T-cell (primary cell): ENCODE measurements at regions not wholly inside any gene's neighbourhood (a gene's known extent, or its start where the extent isn't known, plus 50 kb on each side); places are given as distances from the start of the nearest gene placed in this dataset.

Source experiments
- ATAC-seq, 4 experiments: fragments of 200-7000 bp in 3 of 4; fragments of 150-1000 bp in 1 of 4; cut with Tn5 transposase; replicated peaks in 1 of 4; 1 replicate in 3 of 4; 2 replicates in 1 of 4; pipeline ENCODE4 v1.10.0; 2021; ENCODE audit warnings: moderate library complexity in 3 of 4, mild to moderate bottlenecking in 2 of 4, moderate number of reproducible peaks in 1 of 4
- CTCF ChIA-PET, 2 donors: fragments of 300-600 bp; sonication (Branson Sonifier 250); formaldehyde crosslinking; loops; one replicate each; lab custom pipeline; 2022; ENCODE audit warnings: antibody characterized with exemption in 2 of 2; lab: Charles Lee
- POLR2A ChIA-PET, 2 donors: fragments of 300-600 bp; sonication (Branson Sonifier 250); formaldehyde crosslinking; loops; one replicate each; lab custom pipeline; 2022; ENCODE audit warnings: antibody characterized with exemption in 2 of 2; lab: Charles Lee
- DNase-seq, 35 experiments: peaks; one replicate each; pipeline versions ENCODE4 v3.0.0 to v3.0.0-alpha.2; 2013 to 2023
- H3K27ac ChIP-seq: one replicate; pipeline ENCODE4 v1.5.1; 2013; ENCODE audit warnings: low read length
- H3K27me3 ChIP-seq, 2 experiments: replicated peaks in 1 of 2; 1 replicate in 1 of 2; 2 replicates in 1 of 2; pipeline versions ENCODE4 v1.6.1 to v1.7.0; 2013; ENCODE audit warnings: low read length in 1 of 2, mixed read lengths in 1 of 2; ENCODE audit not compliant: control insufficient read depth in 2 of 2, insufficient read depth in 2 of 2; ENCODE audit errors: extremely low read depth in 1 of 2
- H3K36me3 ChIP-seq, 2 donors: 1 replicate in 1 of 2; 2 replicates in 1 of 2; pipeline versions ENCODE4 v1.6.1 to v1.7.0; 2013; ENCODE audit warnings: low read length in 1 of 2; ENCODE audit not compliant: control insufficient read depth in 2 of 2, insufficient read depth in 1 of 2; ENCODE audit errors: extremely low read depth in 1 of 2
- H3K4me1 ChIP-seq, 2 experiments: 1 replicate in 1 of 2; 2 replicates in 1 of 2; pipeline versions ENCODE4 v1.6.1 to v1.7.0; 2013; ENCODE audit warnings: low read length in 2 of 2, mixed read lengths in 1 of 2; ENCODE audit not compliant: insufficient read depth in 2 of 2, control insufficient read depth in 1 of 2; ENCODE audit errors: extremely low read depth in 1 of 2
- H3K4me3 ChIP-seq, 2 donors: 1 replicate in 1 of 2; 2 replicates in 1 of 2; pipeline versions ENCODE4 v1.5.1 to v1.7.0; 2013; ENCODE audit warnings: mild to moderate bottlenecking in 2 of 2, low read length in 1 of 2, moderate library complexity in 1 of 2; ENCODE audit not compliant: control insufficient read depth in 1 of 2; ENCODE audit errors: extremely low read depth in 1 of 2
- H3K9me3 ChIP-seq: 2 replicates; pipeline ENCODE4 v1.7.0; 2013
- H3K27ac Mint-ChIP-seq, 2 donors: one replicate each; pipeline ENCODE4 v1.8.0; 2020 to 2021; ENCODE audit warnings: mild to moderate bottlenecking in 2 of 2, mixed read lengths in 2 of 2
- H3K27me3 Mint-ChIP-seq, 2 donors: one replicate each; pipeline ENCODE4 v1.8.0; 2021 to 2022; ENCODE audit warnings: mixed read lengths in 2 of 2
- H3K36me3 Mint-ChIP-seq: one replicate; pipeline ENCODE4 v1.8.0; 2021; ENCODE audit warnings: mixed read lengths
- H3K4me1 Mint-ChIP-seq, 3 donors: one replicate each; pipeline ENCODE4 v1.8.0; 2020 to 2022; ENCODE audit warnings: mixed read lengths in 3 of 3, mild to moderate bottlenecking in 1 of 3
- H3K4me3 Mint-ChIP-seq, 3 donors: one replicate each; pipeline ENCODE4 v1.8.0; 2020 to 2022; ENCODE audit warnings: mild to moderate bottlenecking in 3 of 3, mixed read lengths in 3 of 3, moderate library complexity in 3 of 3
- H3K9me3 Mint-ChIP-seq, 3 donors: one replicate each; pipeline ENCODE4 v1.8.0; 2020 to 2022; ENCODE audit warnings: mixed read lengths in 3 of 3
- WGBS: methylation state at CpG from one replicate; pipeline ENCODE4 v1.1.5; 2013; ENCODE audit warnings: missing lambda C conversion rate; ENCODE audit not compliant: insufficient coverage; 5-methylcytosine and 5-hydroxymethylcytosine counted together

- Mint-ChIP-seq H3K4me1 (peaks cover 6 to 8% (median 8%) of the 10 kb centered on the region in 3 donors), H3K36me3 (no peaks in the 10 kb centered on the region), H3K9me3 (no peaks in the 10 kb centered on the region), H3K27me3 (peaks cover 0 to 4% of the 10 kb centered on the region in 2 donors), H3K27ac (no peak overlapping the region), H3K4me3 (no peak overlapping the region)
- Histone ChIP-seq H3K27me3 (no peaks in the 10 kb centered on the region), H3K27ac (no peak overlapping the region), H3K36me3 (no peaks in the 10 kb centered on the region), H3K4me1 (no peaks in the 10 kb centered on the region), H3K9me3 (no peaks in the 10 kb centered on the region), H3K4me3 (no peak overlapping the region)
- no peak for ATAC-seq
- DNase-seq: no peak
- 80% methylated on average over 1 of the region's 3 CpGs for WGBS
- ChIA-PET POLR2A (no interaction called here), CTCF (no interaction called here)
Measured at GRCh38 chr4:37071576-37071975, 173.0 kb upstream of the NWD2 start.

DNA sequence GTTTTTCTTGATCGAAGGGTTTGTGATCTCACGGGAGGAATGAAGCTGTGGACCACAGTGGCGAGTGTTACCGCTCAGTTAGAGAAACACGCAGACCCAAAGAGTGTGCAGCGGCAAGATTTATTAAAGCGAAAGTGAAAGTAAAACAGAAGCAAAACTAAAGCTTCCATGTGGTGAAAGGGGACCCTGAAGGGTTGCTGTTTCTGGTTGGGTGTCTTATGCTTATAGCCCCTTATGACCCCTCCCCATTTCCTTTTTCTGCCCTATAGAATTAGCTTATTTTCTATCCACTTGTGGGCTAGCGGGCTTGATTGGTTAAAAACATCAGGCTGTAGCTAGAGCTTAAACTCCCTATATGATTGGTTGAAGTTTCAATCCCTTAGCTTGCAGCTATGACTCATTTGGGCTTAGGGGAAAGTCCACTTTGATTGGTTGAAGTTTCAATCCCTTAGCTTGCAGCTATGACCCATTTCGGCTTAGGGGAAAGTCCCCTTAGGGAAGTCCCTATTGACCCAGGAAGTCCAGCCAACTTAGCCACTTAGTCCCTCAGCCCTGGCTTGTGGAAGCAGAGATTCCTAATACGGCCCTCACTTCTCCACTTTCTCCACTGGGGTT is 171.2 kb upstream of the NWD2 start:
- Mint-ChIP-seq H3K4me3 (no peak overlapping the region), H3K4me1 (peaks cover 6 to 8% (median 8%) of the 10 kb centered on the region in 3 donors), H3K36me3 (no peaks in the 10 kb centered on the region), H3K27me3 (peaks cover 0 to 4% of the 10 kb centered on the region in 2 donors), H3K9me3 (no peaks in the 10 kb centered on the region), H3K27ac (no peak overlapping the region)
- ChIA-PET CTCF (no interaction called here), POLR2A (interaction anchor here in 1 of 2 donors (0.5 kb wide), 1 partner anchor 168 kb away, joined by 4 read pairs; no protein-coding TSS in a partner anchor)
- DNase-seq (no peak), ATAC-seq (no peak)
- H3K27ac ChIP-seq: no peak overlapping the region
- 98% methylated on average over 6 of the region's 10 CpGs for WGBS
- H3K9me3 ChIP-seq: no peaks in the 10 kb centered on the region
- H3K4me3 ChIP-seq: no peak overlapping the region
- H3K27me3 ChIP-seq: no peaks in the 10 kb centered on the region
- H3K4me1 ChIP-seq: no peaks in the 10 kb centered on the region
- no peaks in the 10 kb centered on the region for H3K36me3 ChIP-seq

GRCh38 chr4:37082912-37083311 is 161.6 kb upstream of the NWD2 start:
- ChIA-PET CTCF (no interaction called here), POLR2A (no interaction called here)
- Histone ChIP-seq H3K36me3 (no peaks in the 10 kb centered on the region), H3K27me3 (no peaks in the 10 kb centered on the region), H3K4me1 (no peaks in the 10 kb centered on the region), H3K9me3 (no peaks in the 10 kb centered on the region), H3K4me3 (no peak overlapping the region), H3K27ac (no peak overlapping the region)
- DNase-seq (no peak), ATAC-seq (no peak)
- Mint-ChIP-seq H3K27ac (no peak overlapping the region), H3K9me3 (peaks cover 17 to 37% (median 22%) of the 10 kb centered on the region in 3 donors), H3K36me3 (no peaks in the 10 kb centered on the region), H3K27me3 (no peaks in the 10 kb centered on the region), H3K4me3 (no peak overlapping the region), H3K4me1 (no peaks in the 10 kb centered on the region)
- WGBS: no CpG with 5 or more reads among the region's 2 CpGs

DNA sequence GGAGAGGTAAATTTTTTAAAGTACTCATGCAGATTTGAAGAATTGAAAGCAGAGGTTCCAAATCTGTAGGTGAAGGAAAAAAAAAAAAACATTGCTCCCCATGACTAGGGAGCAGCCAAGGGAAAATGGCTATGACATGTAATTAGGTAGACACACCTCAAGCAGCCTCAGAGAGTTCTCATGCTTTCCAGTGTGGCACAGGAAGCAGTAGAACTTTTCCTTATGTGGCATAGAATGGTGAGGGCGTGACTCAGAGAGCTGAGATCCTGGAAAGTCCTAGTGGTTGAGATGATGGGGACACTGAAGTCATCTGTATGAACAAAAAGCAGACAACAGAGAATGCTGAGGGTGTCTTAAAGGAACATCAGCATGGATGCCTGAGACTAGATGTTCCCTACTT is 148.6 kb upstream of the NWD2 start:
- Histone ChIP-seq H3K27me3 (no peaks in the 10 kb centered on the region), H3K27ac (no peak overlapping the region), H3K4me3 (no peak overlapping the region), H3K4me1 (no peaks in the 10 kb centered on the region), H3K9me3 (no peaks in the 10 kb centered on the region), H3K36me3 (no peaks in the 10 kb centered on the region)
- 60% methylated on average over 1 of the region's 1 CpG for WGBS
- ATAC-seq (no peak), DNase-seq (no peak)
- peaks cover 0 to 10% of the 10 kb centered on the region in 2 donors for H3K27me3 Mint-ChIP-seq
- no peak overlapping the region for H3K4me3 Mint-ChIP-seq
- H3K27ac Mint-ChIP-seq: no peak overlapping the region
- ChIA-PET POLR2A (no interaction called here), CTCF (no interaction called here)
- no peaks in the 10 kb centered on the region for H3K36me3 Mint-ChIP-seq
- H3K4me1 Mint-ChIP-seq: no peaks in the 10 kb centered on the region
- H3K9me3 Mint-ChIP-seq: peaks cover 3 to 8% (median 4%) of the 10 kb centered on the region in 3 donors

GRCh38 chr4:37101182-37101581 is 143.4 kb upstream of the NWD2 start:
- ChIA-PET POLR2A (no interaction called here), CTCF (interaction anchor here in 1 of 2 donors (0.8 kb wide), 1 partner anchor 695 kb away, joined by 3 read pairs; no protein-coding TSS in a partner anchor)
- Mint-ChIP-seq H3K36me3 (no peaks in the 10 kb centered on the region), H3K27me3 (peaks cover 0 to under 1% of the 10 kb centered on the region in 2 donors), H3K9me3 (no peaks in the 10 kb centered on the region), H3K27ac (no peak overlapping the region), H3K4me1 (no peaks in the 10 kb centered on the region), H3K4me3 (no peak overlapping the region)
- ATAC-seq (no peak), DNase-seq (no peak)
- no peaks in the 10 kb centered on the region for H3K27me3 ChIP-seq
- no peaks in the 10 kb centered on the region for H3K4me1 ChIP-seq
- no peak overlapping the region for H3K27ac ChIP-seq
- H3K9me3 ChIP-seq: no peaks in the 10 kb centered on the region
- no CpG with 5 or more reads among the region's 3 CpGs for WGBS
- H3K36me3 ChIP-seq: no peaks in the 10 kb centered on the region
- H3K4me3 ChIP-seq: no peak overlapping the region

DNA sequence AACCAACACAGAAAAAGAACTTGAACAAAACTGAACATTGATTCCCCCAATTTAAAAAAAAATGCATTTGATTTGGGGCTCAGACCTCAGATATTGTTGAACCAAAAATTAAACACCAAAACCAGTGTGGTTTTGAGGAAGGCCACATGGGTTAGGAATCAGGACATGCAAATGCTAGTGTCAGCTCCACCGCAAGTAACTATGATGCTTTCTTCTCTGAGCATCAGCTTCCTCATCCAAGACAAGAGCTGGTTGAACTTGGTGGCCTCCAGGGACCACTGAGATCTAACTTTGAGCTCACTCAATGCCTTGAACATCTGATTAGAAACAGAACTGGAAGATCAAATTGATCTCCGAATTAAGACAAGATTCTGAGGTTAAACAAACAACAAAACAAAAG is 142.9 kb upstream of the NWD2 start:
- Mint-ChIP-seq H3K36me3 (no peaks in the 10 kb centered on the region), H3K4me1 (no peaks in the 10 kb centered on the region), H3K4me3 (no peak overlapping the region), H3K27me3 (no peaks in the 10 kb centered on the region), H3K27ac (no peak overlapping the region), H3K9me3 (no peaks in the 10 kb centered on the region)
- 86% methylated on average over 1 of the region's 2 CpGs for whole genome bisulfite sequencing
- Histone ChIP-seq H3K4me1 (no peaks in the 10 kb centered on the region), H3K36me3 (no peaks in the 10 kb centered on the region), H3K9me3 (no peaks in the 10 kb centered on the region), H3K27ac (no peak overlapping the region), H3K27me3 (no peaks in the 10 kb centered on the region), H3K4me3 (no peak overlapping the region)
- CTCF ChIA-PET: interaction anchor here in 1 of 2 donors (0.8 kb wide), 1 partner anchor 694 kb away, joined by 3 read pairs; no protein-coding TSS in a partner anchor
- DNase-seq: no peak
- no peak for ATAC-seq
- POLR2A ChIA-PET: no interaction called here
